CD4-positive, alpha-beta T cell treated with Interleukin-21 for 1 hour (primary cell): ENCODE measurements at regions not wholly inside any gene's neighbourhood (a gene's known extent, or its start where the extent isn't known, plus 50 kb on each side); places are given as distances from the start of the nearest gene placed in this dataset.

Experiments used
- DNase-seq: peaks from one replicate; pipeline ENCODE4 v3.0.0-alpha.2; 2020

GRCh38 chrX:88425739-88426138, 321.3 kb upstream of the CPXCR1 start:
- DNase-seq, result no peak

DNA sequence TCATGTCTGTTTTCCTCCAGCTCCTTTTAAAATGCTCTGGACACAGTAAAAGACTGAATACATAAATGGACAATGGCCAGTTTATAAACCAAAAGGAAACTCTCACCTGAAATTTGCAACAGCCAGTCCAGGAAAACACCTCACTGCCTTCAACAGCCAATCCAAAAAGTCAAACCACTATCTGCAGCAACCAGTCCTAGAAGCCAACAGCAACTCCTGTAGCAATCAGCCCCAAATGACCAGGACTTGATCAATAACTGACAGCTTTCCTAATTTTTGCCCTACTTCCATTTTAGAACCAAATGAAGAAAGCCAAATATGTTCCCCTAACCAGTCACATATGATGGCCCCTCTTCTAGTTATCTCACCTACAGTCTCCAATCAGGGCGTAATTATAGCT, 309.5 kb upstream of the CPXCR1 start:
- DNase-seq, result no peak

DNA sequence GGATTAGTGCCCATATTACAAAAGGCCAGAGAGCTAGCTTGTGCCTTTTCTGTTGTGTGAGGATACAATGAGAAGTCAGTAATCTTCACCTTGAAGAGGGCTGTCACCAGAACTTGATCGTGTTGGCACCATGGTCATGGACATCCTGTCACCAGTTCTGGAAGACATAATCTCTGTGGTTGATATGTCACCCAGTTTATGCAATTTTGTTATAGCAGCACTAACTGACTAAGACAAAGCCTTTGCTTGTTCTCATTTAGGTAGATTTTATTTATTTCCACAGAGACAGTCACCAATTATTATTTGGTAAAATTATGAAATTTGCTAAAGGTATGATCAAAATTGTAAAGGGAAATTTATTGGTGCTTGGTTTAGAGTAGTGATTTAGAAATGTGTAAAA, 308.8 kb upstream of the CPXCR1 start:
- DNase-seq, result no peak

GRCh38 chrX:88439935-88440334, 307.1 kb upstream of the CPXCR1 start:
- DNase-seq, result no peak
